GM21786 (cell line): ENCODE measurements at regions not wholly inside any gene's neighbourhood (a gene's known extent, or its start where the extent isn't known, plus 50 kb on each side); places are given as distances from the start of the nearest gene placed in this dataset.
"Not testable (repeated sequence)": the region's sequence is repeated elsewhere in the genome, so short reads cannot be mapped to it uniquely, and the experiment has no call there.

ENCODE experiments used
- ATAC-seq: cut with Tn5 transposase; IDR thresholded peaks from one replicate; pipeline ENCODE4 v1.9.1; 2021; ENCODE audit not compliant: unreplicated experiment

GRCh38 chr6:144757299-144757698 lies 472.2 kb downstream of the UTRN start:
- ATAC-seq: no peak

- no peak for ATAC-seq
Observed at GRCh38 chr6:144757730-144758129, 472.6 kb downstream of the UTRN start.

- ATAC-seq: no peak
Observed at GRCh38 chr6:144758602-144759001, 473.5 kb downstream of the UTRN start.

- no peak for ATAC-seq
Observed at GRCh38 chr6:144762469-144762868, 477.3 kb downstream of the UTRN start.

- no peak for ATAC-seq
Observed at GRCh38 chr6:144767051-144767450, 481.9 kb downstream of the UTRN start.

- no peak for ATAC-seq
Observed at GRCh38 chr6:144768551-144769075, 483.5 kb downstream of the UTRN start.

GRCh38 chr6:144769142-144769541 lies 484.0 kb downstream of the UTRN start:
- ATAC-seq: no peak

- ATAC-seq: no peak
Observed at GRCh38 chr6:144776031-144776819, 491.1 kb downstream of the UTRN start.

GRCh38 chr6:144777249-144777648 lies 492.1 kb downstream of the UTRN start:
- ATAC-seq: peak; percentile 59

GRCh38 chr6:144778056-144778455 lies 492.9 kb downstream of the UTRN start:
- ATAC-seq: no peak

- peak; percentile 59 for ATAC-seq
Observed at GRCh38 chr6:144778773-144779492, 493.8 kb downstream of the UTRN start.

GRCh38 chr6:144781836-144782235 lies 496.7 kb downstream of the UTRN start:
- no peak for ATAC-seq

- no peak for ATAC-seq
Observed at GRCh38 chr6:144782634-144783033, 497.5 kb downstream of the UTRN start.

- no peak for ATAC-seq
Observed at GRCh38 chr6:144785056-144785455, 499.9 kb downstream of the UTRN start.

- no peak for ATAC-seq
Observed at GRCh38 chr6:144786825-144787224, 501.7 kb downstream of the UTRN start.

- ATAC-seq: no peak
Observed at GRCh38 chr6:144793744-144794143, 508.6 kb downstream of the UTRN start.

GRCh38 chr6:144795022-144795421 lies 509.9 kb downstream of the UTRN start:
- not testable (repeated sequence) for ATAC-seq

- no peak for ATAC-seq
Observed at GRCh38 chr6:144796070-144796469, 510.9 kb downstream of the UTRN start.

- no peak for ATAC-seq
Observed at GRCh38 chr6:144797881-144798589, 512.9 kb downstream of the UTRN start.

- no peak for ATAC-seq
Observed at GRCh38 chr6:144804246-144804790, 519.2 kb downstream of the UTRN start.

GRCh38 chr6:144805049-144805448 lies 519.9 kb downstream of the UTRN start:
- no peak for ATAC-seq
